ENCODE measurements at regions not wholly inside any gene's neighbourhood (a gene's known extent, or its start where the extent isn't known, plus 50 kb on each side); places are given as distances from the start of the nearest gene placed in this dataset.

- in situ Hi-C loops (cut with MboI; ENCODE audit: low pct_ligation_motif_present in 1 of 4, low pct_unique_long_range_greater_than_20kb in 1 of 4, low sequenced_read_pairs in 3 of 4) = no loop called here
- Histone ChIP-seq H3K27me3 (no peaks in the 10 kb centered on the region), H3K27ac (no peak overlapping the region), H3K9me3 (no peaks in the 10 kb centered on the region), H3K4me3 (no peak overlapping the region), H3K4me1 (no peaks in the 10 kb centered on the region), H3K36me3 (no peaks in the 10 kb centered on the region)
- 61 to 63% methylated on average over 1 to 2 of the region's 2 CpGs for WGBS, 2 donors (ENCODE audit: low coverage in 1 of 2)
- intact Hi-C loops (cut with DNase I; ENCODE audit: low total_unique reads) = no loop called here
- no peak for DNase-seq
- TF ChIP-seq POLR2A (IDR thresholded peaks at IDR 0.05) (no peak), EP300 (IDR thresholded peaks at IDR 0.05; ENCODE audit: low read depth) (no peak), CTCF (IDR thresholded peaks at IDR 0.05) (no peak), POLR2AphosphoS5 (IDR thresholded peaks at IDR 0.05) (no peak)
Observed at GRCh38 chr5:92460505-92460904, 1077.4 kb upstream of the ARRDC3 start.

GRCh38 chr5:92459654-92460053 is 1076.5 kb upstream of the ARRDC3 start:
- Histone ChIP-seq H3K27ac (no peak overlapping the region), H3K4me3 (no peak overlapping the region), H3K4me1 (no peaks in the 10 kb centered on the region), H3K36me3 (no peaks in the 10 kb centered on the region), H3K27me3 (no peaks in the 10 kb centered on the region), H3K9me3 (no peaks in the 10 kb centered on the region)
- TF ChIP-seq CTCF (IDR thresholded peaks at IDR 0.05) = no peak
- no peak for TF ChIP-seq POLR2A (IDR thresholded peaks at IDR 0.05)
- no peak for TF ChIP-seq POLR2AphosphoS5 (IDR thresholded peaks at IDR 0.05)
- no peak for TF ChIP-seq EP300 (IDR thresholded peaks at IDR 0.05; ENCODE audit: low read depth)
- DNase-seq = no peak
- intact Hi-C loops (cut with DNase I; ENCODE audit: low total_unique reads) = no loop called here
- 80 to 90% methylated on average over 1 of the region's 1 CpG for WGBS, 2 donors (ENCODE audit: low coverage in 1 of 2)
- in situ Hi-C loops (cut with MboI; ENCODE audit: low pct_ligation_motif_present in 1 of 4, low pct_unique_long_range_greater_than_20kb in 1 of 4, low sequenced_read_pairs in 3 of 4) = no loop called here

GRCh38 chr5:92455011-92455410 is 1071.9 kb upstream of the ARRDC3 start:
- TF ChIP-seq POLR2A (IDR thresholded peaks at IDR 0.05) = no peak
- no peak for TF ChIP-seq POLR2AphosphoS5 (IDR thresholded peaks at IDR 0.05)
- no peak for TF ChIP-seq EP300 (IDR thresholded peaks at IDR 0.05; ENCODE audit: low read depth)
- TF ChIP-seq CTCF (IDR thresholded peaks at IDR 0.05) = no peak
- in situ Hi-C loops (cut with MboI; ENCODE audit: low pct_ligation_motif_present in 1 of 4, low pct_unique_long_range_greater_than_20kb in 1 of 4, low sequenced_read_pairs in 3 of 4) (no loop called here), intact Hi-C loops (cut with DNase I; ENCODE audit: low total_unique reads) (no loop called here)
- no peaks in the 10 kb centered on the region for H3K27me3 ChIP-seq
- no peak for DNase-seq
- H3K27ac ChIP-seq = no peak overlapping the region
- no peaks in the 10 kb centered on the region for H3K36me3 ChIP-seq
- H3K9me3 ChIP-seq = no peaks in the 10 kb centered on the region
- H3K4me3 ChIP-seq = no peak overlapping the region
- 60 to 62% methylated on average over 3 of the region's 3 CpGs for WGBS, 2 donors (ENCODE audit: low coverage in 1 of 2)
- no peaks in the 10 kb centered on the region for H3K4me1 ChIP-seq

GRCh38 chr5:92444888-92445287 is 1061.8 kb upstream of the ARRDC3 start:
- no peaks in the 10 kb centered on the region for H3K36me3 ChIP-seq
- no peaks in the 10 kb centered on the region for H3K27me3 ChIP-seq
- no peaks in the 10 kb centered on the region for H3K9me3 ChIP-seq
- intact Hi-C loops (cut with DNase I; ENCODE audit: low total_unique reads) (no loop called here), in situ Hi-C loops (cut with MboI; ENCODE audit: low pct_ligation_motif_present in 1 of 4, low pct_unique_long_range_greater_than_20kb in 1 of 4, low sequenced_read_pairs in 3 of 4) (no loop called here)
- H3K4me3 ChIP-seq = no peak overlapping the region
- H3K27ac ChIP-seq = no peak overlapping the region
- no peaks in the 10 kb centered on the region for H3K4me1 ChIP-seq
- DNase-seq = no peak
- TF ChIP-seq EP300 (IDR thresholded peaks at IDR 0.05; ENCODE audit: low read depth) (no peak), CTCF (IDR thresholded peaks at IDR 0.05) (no peak), POLR2A (IDR thresholded peaks at IDR 0.05) (no peak), POLR2AphosphoS5 (IDR thresholded peaks at IDR 0.05) (no peak)
- 74% methylated on average over 2 of the region's 2 CpGs for WGBS, 2 donors (ENCODE audit: low coverage in 1 of 2)
